Stimulated activated CD8-positive, alpha-beta memory T cell treated with anti-CD3 and anti-CD28 coated beads, Interleukin-12 subunit alpha, Interleukin-12 subunit beta, amount 100 ng/mL, for 1 hour (primary cell): ENCODE measurements at regions not wholly inside any gene's neighbourhood (a gene's known extent, or its start where the extent isn't known, plus 50 kb on each side); places are given as distances from the start of the nearest gene placed in this dataset.
"Not testable (repeated sequence)": the region's sequence is repeated elsewhere in the genome, so short reads cannot be mapped to it uniquely, and the experiment has no call there.

Source experiments
- DNase-seq: peaks from one replicate; pipeline ENCODE4 v3.0.0-alpha.2; 2020; ENCODE audit warnings: low read depth

DNA sequence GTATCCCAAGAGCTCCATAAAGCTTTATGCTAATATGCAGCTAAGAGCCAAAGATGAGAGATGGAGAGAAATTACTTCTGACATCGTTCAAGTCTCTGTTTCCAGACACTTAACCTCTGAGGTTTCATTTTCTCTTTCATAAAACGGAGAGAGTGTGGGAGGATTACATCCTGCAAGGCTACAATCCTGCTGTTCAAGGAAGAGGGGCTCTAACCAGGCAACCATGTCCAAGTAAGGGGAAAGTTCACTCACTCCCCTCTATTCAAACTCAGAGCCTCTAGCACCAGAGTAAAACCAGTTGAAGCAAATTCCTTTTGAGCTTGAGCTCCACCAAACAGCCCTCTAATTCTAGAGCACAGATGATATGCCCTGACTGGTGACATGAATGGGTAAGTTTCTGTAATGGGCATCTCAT is 397.4 kb downstream of the NPIPA8 start:
- DNase-seq: no peak

GRCh38 chr16:17938546-17938945 is 398.0 kb downstream of the NPIPA8 start:
- no peak for DNase-seq

GRCh38 chr16:17936766-17937402 is 399.7 kb downstream of the NPIPA8 start:
- DNase-seq: no peak

DNA sequence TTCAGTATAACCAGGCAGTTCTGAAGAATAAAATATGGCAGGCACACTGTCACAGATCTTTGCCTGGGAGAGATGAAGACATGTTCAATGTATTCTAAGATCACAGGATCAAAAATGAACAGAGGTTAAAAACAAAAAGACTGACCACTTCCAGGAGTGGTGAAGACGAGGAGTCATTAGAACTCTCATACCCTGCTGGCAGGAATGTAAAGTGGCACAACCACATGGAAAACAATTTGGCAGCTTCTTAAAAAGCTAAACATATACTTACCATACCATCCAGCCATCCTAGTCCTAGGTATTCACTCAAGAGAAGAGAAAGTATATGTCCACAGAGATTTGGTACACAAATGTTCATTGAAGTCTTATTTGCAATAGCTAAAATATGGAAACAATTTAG is 406.3 kb downstream of the NPIPA8 start:
- no peak for DNase-seq

GRCh38 chr16:17926866-17927399 is 409.6 kb downstream of the NPIPA8 start:
- no peak for DNase-seq

DNA sequence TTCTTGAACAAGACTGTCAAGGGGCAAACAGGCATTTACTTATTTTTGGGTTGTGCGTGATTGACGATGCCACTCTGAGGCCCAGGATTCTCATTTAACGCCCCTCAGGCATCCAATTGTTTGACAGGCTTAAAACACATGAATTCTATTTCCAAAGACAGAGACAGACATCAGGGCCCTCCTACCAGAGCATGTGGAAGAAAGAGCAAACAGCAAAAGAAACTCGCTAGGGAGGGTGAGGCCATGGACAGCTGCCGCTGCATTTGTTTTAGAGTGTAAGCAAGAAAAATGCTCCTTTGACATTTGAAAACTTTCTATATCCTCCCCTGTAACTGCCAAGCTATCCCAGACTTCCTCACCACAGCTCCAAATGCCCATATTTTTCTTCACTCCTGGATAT is 410.1 kb downstream of the NPIPA8 start:
- no peak for DNase-seq

GRCh38 chr16:17925761-17926160 is 410.8 kb downstream of the NPIPA8 start:
- no peak for DNase-seq

DNA sequence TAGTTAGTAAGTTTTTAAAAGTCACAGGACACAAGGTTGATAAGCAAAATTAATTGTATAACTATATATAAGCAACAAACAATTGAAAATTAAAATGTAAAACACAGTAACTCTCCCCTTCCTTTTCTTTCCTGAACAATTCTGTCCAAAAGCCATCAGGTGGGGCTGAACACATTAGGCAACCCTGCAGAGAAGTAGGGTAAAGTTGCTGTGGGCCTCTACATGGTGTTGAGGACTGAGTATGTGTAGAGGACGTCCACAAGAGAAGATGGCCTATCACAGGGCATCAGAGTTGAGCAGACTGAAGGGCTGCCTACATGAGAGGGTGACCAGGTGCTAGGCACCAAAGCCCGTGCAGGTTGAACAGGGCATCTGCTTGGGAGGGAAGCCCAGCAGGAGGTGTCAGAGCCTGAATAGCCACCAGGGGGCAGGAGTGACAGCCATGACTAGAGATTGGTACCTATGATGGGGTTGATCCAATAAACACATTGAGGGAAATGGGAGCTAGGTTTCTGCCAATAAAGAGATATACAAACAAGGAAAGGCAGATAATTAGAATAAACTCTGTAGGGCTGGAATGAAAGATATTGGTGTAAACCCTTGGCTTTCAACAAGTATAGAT is 415.1 kb downstream of the NPIPA8 start:
- peak; percentile 15 for DNase-seq

GRCh38 chr16:17917316-17918019 is 419.1 kb downstream of the NPIPA8 start:
- DNase-seq: no peak

- no peak for DNase-seq
Observed at GRCh38 chr16:17915791-17916190, 420.7 kb downstream of the NPIPA8 start.

DNA sequence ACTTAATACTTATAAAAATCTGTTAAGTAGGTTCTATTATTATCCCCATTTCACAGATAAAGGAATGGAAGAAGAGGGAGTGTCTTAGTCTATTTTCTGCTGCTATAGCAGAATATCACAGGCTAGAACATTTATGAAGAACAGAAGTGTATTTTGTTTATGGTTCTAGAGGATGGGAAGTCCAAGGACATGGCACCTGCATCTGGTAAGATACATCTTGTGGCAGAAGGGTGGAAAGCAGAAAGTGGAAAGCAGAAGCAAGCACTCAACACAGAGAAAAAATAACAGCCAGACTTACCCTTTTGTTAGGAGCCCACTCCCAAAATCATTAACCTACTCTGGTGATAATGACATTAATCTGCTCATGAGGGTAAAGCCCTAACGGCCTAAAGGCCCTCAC is 422.4 kb downstream of the NPIPA8 start:
- no peak for DNase-seq

DNA sequence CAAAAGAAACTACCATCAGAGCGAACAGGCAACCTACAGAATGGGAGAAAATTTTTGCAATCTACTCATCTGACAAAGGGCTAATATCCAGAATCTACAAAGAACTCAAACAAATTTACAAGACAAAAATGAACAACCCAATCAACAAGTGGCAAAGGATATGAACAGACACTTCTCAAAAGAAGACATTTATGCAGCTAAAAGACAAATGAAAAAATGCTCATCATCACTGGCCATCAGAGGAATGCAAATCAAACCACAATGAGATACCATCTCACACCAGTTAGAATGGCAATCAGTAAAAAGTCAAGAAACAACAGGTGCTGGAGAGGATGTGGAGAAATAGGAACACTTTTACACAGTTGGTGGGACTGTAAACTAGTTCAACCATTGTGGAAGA is 425.0 kb downstream of the NPIPA8 start:
- DNase-seq: not testable (repeated sequence)

DNA sequence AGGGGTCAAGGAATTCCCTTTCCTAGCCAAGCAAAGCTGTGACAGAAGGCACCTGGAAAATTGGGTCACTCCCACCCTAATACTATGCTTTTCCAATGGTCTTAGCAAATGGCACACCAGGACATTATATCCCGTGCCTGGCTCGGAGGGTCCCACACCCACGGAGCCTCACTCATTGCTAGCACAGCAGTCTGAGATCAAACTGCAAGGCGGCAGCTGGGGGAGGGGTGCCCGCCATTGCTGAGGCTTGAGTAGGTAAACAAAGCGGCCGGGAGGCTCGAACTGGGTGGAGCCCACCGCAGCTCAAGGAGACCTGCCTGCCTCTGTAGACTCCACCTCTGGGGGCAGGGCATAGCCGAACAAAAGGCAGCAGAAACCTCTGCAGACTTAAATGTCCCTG is 429.9 kb downstream of the NPIPA8 start:
- not testable (repeated sequence) for DNase-seq

DNA sequence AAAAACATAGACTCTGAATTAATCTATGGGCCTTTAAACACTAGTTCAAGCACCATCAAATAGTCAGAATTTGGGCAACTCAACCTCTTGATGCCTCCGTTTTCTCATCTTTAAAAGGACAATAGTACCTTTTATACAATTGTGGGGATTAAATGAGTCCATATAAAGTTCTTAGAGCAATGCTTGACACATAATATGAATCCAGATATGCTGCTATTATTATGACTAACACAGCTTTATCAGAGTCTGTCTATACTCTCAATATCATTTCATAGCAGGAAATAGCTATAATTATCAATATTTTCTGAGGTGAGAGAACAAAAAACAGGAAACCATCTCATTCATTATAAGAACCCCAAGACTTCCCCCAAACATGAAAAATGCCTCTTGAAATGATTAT is 430.5 kb upstream of the XYLT1 start:
- DNase-seq: no peak

- DNase-seq: no peak
Observed at GRCh38 chr16:17899141-17899540, 428.4 kb upstream of the XYLT1 start.

- no peak for DNase-seq
Observed at GRCh38 chr16:17887963-17888362, 417.2 kb upstream of the XYLT1 start.

DNA sequence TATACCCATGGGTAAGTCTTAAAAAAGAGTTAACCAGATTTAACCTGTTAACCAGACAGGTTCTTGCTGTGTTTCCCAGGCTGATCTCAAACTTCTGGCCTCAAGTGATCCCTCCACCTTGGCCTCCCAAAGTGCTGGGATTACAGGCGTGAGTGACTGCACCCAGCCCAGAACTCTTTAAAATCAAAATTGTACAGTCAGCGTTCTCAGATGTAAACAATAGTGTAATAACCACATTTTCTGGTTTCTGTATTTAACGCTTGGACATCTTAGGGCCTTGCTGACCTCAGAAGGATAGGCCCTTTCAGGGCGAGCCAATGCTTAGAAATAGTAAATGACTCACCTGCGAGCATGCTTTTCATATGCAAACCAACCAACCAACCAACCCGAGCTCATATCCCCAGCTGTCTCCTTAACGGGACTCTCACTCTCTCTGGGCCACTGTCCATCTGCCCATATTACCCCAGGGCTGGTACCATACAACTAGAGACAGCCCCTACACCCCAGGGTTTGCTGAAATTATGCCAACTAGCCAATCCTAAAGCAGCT is 415.0 kb upstream of the XYLT1 start:
- DNase-seq: no peak

DNA sequence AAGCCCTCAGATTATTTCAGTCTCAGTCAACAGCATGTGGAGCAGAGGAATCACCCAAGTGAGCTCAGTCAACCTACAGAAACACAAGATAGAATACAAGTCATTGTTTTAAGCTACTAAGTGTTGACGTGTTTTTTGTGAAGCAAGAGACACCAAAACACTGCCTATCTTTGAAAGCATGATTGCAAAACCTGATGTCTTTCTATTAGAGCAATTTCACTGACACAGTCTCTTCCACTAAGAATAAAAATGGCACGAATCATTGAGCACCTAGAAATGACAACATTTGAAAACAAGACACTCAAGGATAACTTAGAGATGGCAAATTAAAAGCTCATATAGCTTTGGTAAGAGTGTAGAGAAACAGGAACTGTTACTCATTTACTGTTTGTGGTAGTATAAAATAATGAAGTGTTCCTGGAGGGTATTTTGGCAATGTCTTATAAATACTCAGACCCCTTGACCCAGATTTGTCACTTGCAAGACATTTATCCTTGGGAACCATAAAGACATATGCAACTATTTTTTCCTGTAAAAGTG is 407.1 kb upstream of the XYLT1 start:
- no peak for DNase-seq

DNA sequence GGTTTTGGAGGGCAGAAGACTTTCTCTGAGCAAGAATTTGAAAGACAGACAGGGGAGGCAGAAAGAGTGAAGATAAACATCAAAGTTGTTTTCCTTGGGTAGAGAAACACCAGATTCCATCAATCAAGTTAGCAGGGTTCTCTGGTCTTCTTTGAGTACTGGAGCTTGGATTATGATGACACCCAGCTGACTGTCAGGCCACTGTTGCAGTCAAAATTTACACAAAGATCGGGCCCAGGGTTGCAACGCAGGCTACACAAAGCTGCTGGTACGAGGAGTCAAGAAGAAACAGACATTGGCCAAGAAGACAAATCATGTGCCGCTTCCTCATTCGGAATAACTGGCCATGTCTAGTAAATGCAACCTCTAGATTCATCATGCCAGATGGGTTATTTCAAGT is 396.2 kb upstream of the XYLT1 start:
- no peak for DNase-seq

- DNase-seq: no peak
Observed at GRCh38 chr16:17861981-17862479, 391.3 kb upstream of the XYLT1 start.

- DNase-seq: no peak
Observed at GRCh38 chr16:17858061-17858460, 387.3 kb upstream of the XYLT1 start.

DNA sequence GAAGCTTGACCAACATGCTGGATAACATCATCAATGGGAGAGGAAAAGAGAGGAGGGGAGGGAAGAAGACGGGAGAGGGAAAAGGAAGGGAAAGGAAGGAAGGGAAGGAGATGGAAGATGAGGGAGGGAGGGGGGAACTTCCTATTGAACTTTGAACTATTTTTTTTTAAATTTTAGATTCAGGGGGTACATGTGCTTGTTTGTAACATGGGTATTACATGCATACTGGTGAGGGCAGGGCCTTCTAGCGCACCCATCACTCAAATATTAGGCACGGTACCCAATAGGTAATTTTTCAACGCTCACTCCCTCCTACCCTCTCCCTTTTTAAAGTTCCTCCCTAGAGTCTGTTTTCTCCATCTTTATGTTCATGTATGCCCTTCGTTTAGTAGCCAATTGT is 383.2 kb upstream of the XYLT1 start:
- no peak for DNase-seq
